Prostate gland (tissue), 2 donors: ENCODE measurements at regions not wholly inside any gene's neighbourhood (a gene's known extent, or its start where the extent isn't known, plus 50 kb on each side); places are given as distances from the start of the nearest gene placed in this dataset.

Experiments used
- DNase-seq: peaks from one replicate; pipeline ENCODE4 v3.0.0-alpha.2; 2019; ENCODE audit warnings: low spot score
- H3K27ac ChIP-seq, 2 donors: fragments of 200-600 bp; sonication (generic); 2 replicates each; pipeline ENCODE4 v1.5.1; 2017 to 2019
- H3K27me3 ChIP-seq: fragments of 200-600 bp; sonication (generic); replicated peaks from 2 replicates; pipeline ENCODE4 v1.5.1; 2019; ENCODE audit not compliant: insufficient read depth
- H3K36me3 ChIP-seq, 2 donors: fragments of 200-600 bp; sonication (generic); 1 replicate in 1 of 2; 2 replicates in 1 of 2; pipeline versions ENCODE4 v1.5.1 to v1.8.1; 2017 to 2019
- H3K4me1 ChIP-seq: fragments of 200-600 bp; sonication (generic); replicated peaks from 2 replicates; pipeline ENCODE4 v1.5.1; 2019
- H3K4me3 ChIP-seq, 2 donors: fragments of 200-600 bp; sonication (generic); 2 replicates each; pipeline ENCODE4 v1.5.1; 2017 to 2019
- H3K9me3 ChIP-seq: fragments of 200-600 bp; sonication (generic); 2 replicates; pipeline ENCODE4 v1.5.1; 2017
- CTCF ChIP-seq, 4 experiments: fragments of 200-600 bp in 2 of 4; fragments of 450-650 bp in 2 of 4; sonication (generic) in 2 of 4; IDR thresholded peaks; 1 replicate in 3 of 4; 2 replicates in 1 of 4; pipeline ENCODE4 v1.5.1; 2016 to 2019; ENCODE audit warnings: antibody characterized with exemption in 4 of 4, mild to moderate bottlenecking in 2 of 4, moderate library complexity in 2 of 4
- POLR2A ChIP-seq: fragments of 450-650 bp; IDR thresholded peaks from one replicate; pipeline ENCODE4 v1.6.1; 2016; ENCODE audit warnings: antibody characterized with exemption, mild to moderate bottlenecking
- POLR2AphosphoS5 ChIP-seq: sonication (generic); formaldehyde crosslinking; IDR thresholded peaks from one replicate; pipeline ENCODE4 v1.6.1; 2017; ENCODE audit warnings: antibody characterized with exemption
- WGBS: methylation state at CpG from one replicate; pipeline ENCODE4 v1.1.5; 2018; 5-methylcytosine and 5-hydroxymethylcytosine counted together
- intact Hi-C: fragments of 100-400 bp; cut with DNase I; formaldehyde crosslinking; loops from one replicate; pipeline ENCODE4 v1.14.2; 2022

- no peaks in the 10 kb centered on the region for H3K4me1 ChIP-seq
- no peak overlapping the region for H3K4me3 ChIP-seq
- no peak for DNase-seq
- H3K27me3 ChIP-seq, result no peaks in the 10 kb centered on the region
- intact Hi-C loops, result no loop called here
- 91% methylated on average over 2 of the region's 2 CpGs for WGBS
- H3K36me3 ChIP-seq, result no peaks in the 10 kb centered on the region
- no peak overlapping the region for H3K27ac ChIP-seq
- H3K9me3 ChIP-seq, result no peaks in the 10 kb centered on the region
- TF ChIP-seq POLR2A (no peak), CTCF (IDR thresholded peaks at IDR 0.05) (no peak), POLR2AphosphoS5 (no peak)
Observed at GRCh38 chr11:112363527-112363926, 102.9 kb upstream of the PLET1 start.

- intact Hi-C loops, result loop anchor here (5.0 kb wide), 1 partner anchor 63 kb away; no protein-coding TSS in a partner anchor
- Histone ChIP-seq H3K4me3 (no peak overlapping the region), H3K27me3 (no peaks in the 10 kb centered on the region), H3K27ac (peak overlapping the region; percentile 56 to 64), H3K4me1 (no peaks in the 10 kb centered on the region), H3K36me3 (no peaks in the 10 kb centered on the region), H3K9me3 (no peaks in the 10 kb centered on the region)
- peak; percentile 57 for TF ChIP-seq POLR2AphosphoS5
- TF ChIP-seq CTCF (IDR thresholded peaks at IDR 0.05), result no peak
- no peak for TF ChIP-seq POLR2A
- 30% methylated on average over 7 of the region's 7 CpGs for WGBS
- DNase-seq, result peak; percentile 20
Observed at GRCh38 chr11:112364962-112365481, 104.4 kb upstream of the PLET1 start.

GRCh38 chr11:112366012-112366411, 105.4 kb upstream of the PLET1 start:
- DNase-seq, result no peak

GRCh38 chr11:112366777-112367176, 106.1 kb upstream of the PLET1 start:
- Histone ChIP-seq H3K27me3 (no peaks in the 10 kb centered on the region), H3K4me1 (no peaks in the 10 kb centered on the region), H3K9me3 (no peaks in the 10 kb centered on the region), H3K4me3 (no peak overlapping the region), H3K36me3 (no peaks in the 10 kb centered on the region), H3K27ac (peak overlapping the region in 1 of 2 donors; percentile 56)
- 53% methylated on average over 3 of the region's 3 CpGs for WGBS
- TF ChIP-seq POLR2AphosphoS5 (peak; percentile 32), CTCF (IDR thresholded peaks at IDR 0.05) (no peak)
- DNase-seq, result no peak
- intact Hi-C loops, result loop anchor here (5.0 kb wide), 1 partner anchor 64 kb away; no protein-coding TSS in a partner anchor

More at GRCh38 chr11:112366012-112366411, 105.4 kb upstream of the PLET1 start:
- intact Hi-C loops, result loop anchor here (5.0 kb wide), 1 partner anchor 64 kb away; no protein-coding TSS in a partner anchor
- Histone ChIP-seq H3K4me3 (no peak overlapping the region), H3K9me3 (no peaks in the 10 kb centered on the region), H3K36me3 (no peaks in the 10 kb centered on the region), H3K27ac (peak overlapping the region; percentile 56 to 64), H3K4me1 (no peaks in the 10 kb centered on the region), H3K27me3 (no peaks in the 10 kb centered on the region)
- TF ChIP-seq CTCF (IDR thresholded peaks at IDR 0.05) (no peak), POLR2A (no peak), POLR2AphosphoS5 (no peak)
- WGBS, result 96% methylated on average over 4 of the region's 4 CpGs

- intact Hi-C loops, result loop anchor here (5.0 kb wide), 1 partner anchor 65 kb away; no protein-coding TSS in a partner anchor
- Histone ChIP-seq H3K4me3 (no peak overlapping the region), H3K4me1 (no peaks in the 10 kb centered on the region), H3K36me3 (no peaks in the 10 kb centered on the region), H3K27me3 (no peaks in the 10 kb centered on the region), H3K9me3 (no peaks in the 10 kb centered on the region), H3K27ac (no peak overlapping the region)
- WGBS, result 58% methylated on average over 3 of the region's 3 CpGs
- no peak for DNase-seq
- no peak for TF ChIP-seq POLR2AphosphoS5
- TF ChIP-seq CTCF (IDR thresholded peaks at IDR 0.05), result no peak
- no peak for TF ChIP-seq POLR2A
Observed at GRCh38 chr11:112367461-112367860, 106.8 kb upstream of the PLET1 start.
